H1 (cell line): ENCODE measurements at regions not wholly inside any gene's neighbourhood (a gene's known extent, or its start where the extent isn't known, plus 50 kb on each side); places are given as distances from the start of the nearest gene placed in this dataset.
A peak's percentile ranks its signal among the peaks of the same experiment; 100 is the strongest.

Source experiments
- CTCF ChIA-PET: fragments of 300-600 bp; sonication (Branson Sonifier 250); formaldehyde crosslinking; loops from one replicate; lab custom pipeline; 2021; ENCODE audit not compliant: partially characterized antibody; lab: Charles Lee
- POLR2A ChIA-PET: fragments of 300-600 bp; sonication (Branson Sonifier 250); formaldehyde crosslinking; loops from one replicate; lab custom pipeline; 2021; ENCODE audit warnings: inconsistent platforms; ENCODE audit not compliant: partially characterized antibody; lab: Charles Lee
- DNase-seq, 2 experiments: peaks; one replicate each; pipeline versions ENCODE4 v3.0.0 to v3.0.0-alpha.2; 2010 to 2022; ENCODE audit warnings: low spot score in 2 of 2, low read depth in 1 of 2, mixed read lengths in 1 of 2
- FAIRE-seq: peaks from 2 replicates; lab custom pipeline; 2011; peaks lifted over from hg19 to GRCh38; lab: Jason Lieb, UNC
- H2AFZ ChIP-seq: 2 replicates; pipeline ENCODE4 v1.8.1; 2012; ENCODE audit warnings: low read length, inconsistent platforms
- H2AK5ac ChIP-seq: 2 replicates; pipeline ENCODE4 v1.6.1; 2013; ENCODE audit warnings: low read depth, low read length
- H2BK120ac ChIP-seq: replicated peaks from 2 replicates; pipeline ENCODE3; 2013; ENCODE audit warnings: low read depth, low read length, inconsistent platforms
- H2BK12ac ChIP-seq: 2 replicates; pipeline ENCODE4 v1.6.1; 2013; ENCODE audit warnings: low read depth, low read length
- H2BK15ac ChIP-seq: 2 replicates; pipeline ENCODE4 v1.6.1; 2013; ENCODE audit warnings: low read length
- H2BK20ac ChIP-seq: 2 replicates; pipeline ENCODE4 v1.6.1; 2013; ENCODE audit warnings: low read length
- H2BK5ac ChIP-seq: 2 replicates; pipeline ENCODE4 v1.6.1; 2013; ENCODE audit warnings: low read depth, low read length
- H3K14ac ChIP-seq: 2 replicates; pipeline ENCODE4 v1.6.1; 2013; ENCODE audit warnings: inconsistent platforms; ENCODE audit not compliant: insufficient read length
- H3K18ac ChIP-seq: 2 replicates; pipeline ENCODE4 v1.6.1; 2013; ENCODE audit warnings: low read length; ENCODE audit errors: extremely low read depth
- H3K23ac ChIP-seq: 2 replicates; pipeline ENCODE4 v1.6.1; 2013; ENCODE audit warnings: inconsistent platforms; ENCODE audit not compliant: insufficient read length
- H3K23me2 ChIP-seq: 2 replicates; pipeline ENCODE4 v1.6.1; 2013; ENCODE audit warnings: low read depth, low read length
- H3K27ac ChIP-seq: 2 replicates; pipeline ENCODE4 v1.6.1; 2011; ENCODE audit warnings: low read depth, low read length, inconsistent platforms
- H3K27me3 ChIP-seq, 4 experiments: replicated peaks in 1 of 4; 1 replicate in 1 of 4; 2 replicates in 3 of 4; pipeline versions ENCODE4 v1.6.1 to v1.8.1; 2011 to 2013; ENCODE audit warnings: low read length in 3 of 4, mild to moderate bottlenecking in 3 of 4, inconsistent platforms in 2 of 4, mixed read lengths in 2 of 4, moderate library complexity in 1 of 4; ENCODE audit not compliant: control insufficient read depth in 3 of 4, insufficient read depth in 3 of 4; ENCODE audit errors: extremely low read depth in 1 of 4
- H3K36me3 ChIP-seq, 4 experiments: 2 replicates each; pipeline versions ENCODE4 v1.6.1 to v1.8.1; 2011 to 2013; ENCODE audit warnings: mild to moderate bottlenecking in 4 of 4, low read length in 3 of 4, moderate library complexity in 2 of 4, control low read depth in 1 of 4, inconsistent platforms in 1 of 4; ENCODE audit not compliant: insufficient read depth in 4 of 4, control insufficient read depth in 2 of 4
- H3K4ac ChIP-seq: replicated peaks from 2 replicates; pipeline ENCODE3; 2013; ENCODE audit warnings: low read length, low read depth, mixed read lengths, inconsistent platforms; ENCODE audit not compliant: insufficient read length
- H3K4me1 ChIP-seq, 4 experiments: replicated peaks in 1 of 4; 1 replicate in 1 of 4; 2 replicates in 3 of 4; pipeline versions ENCODE4 v1.6.1 to v1.8.1; 2011 to 2013; ENCODE audit warnings: low read length in 3 of 4, inconsistent platforms in 2 of 4, mixed read lengths in 1 of 4; ENCODE audit not compliant: insufficient read depth in 4 of 4, control insufficient read depth in 3 of 4
- H3K4me2 ChIP-seq, 2 experiments: 2 replicates each; pipeline versions ENCODE4 v1.6.1 to v1.8.1; 2011 to 2013; ENCODE audit warnings: low read depth in 2 of 2, low read length in 2 of 2, control low read depth in 1 of 2, inconsistent platforms in 1 of 2, mild to moderate bottlenecking in 1 of 2; ENCODE audit not compliant: insufficient read depth in 1 of 2
- H3K4me3 ChIP-seq, 4 experiments: fragments of 200-600, 300-600 bp in 1 of 4; sonication (generic), shearing (Covaris generic), sonication (Bioruptor Twin) in 1 of 4; 2 replicates each; pipeline versions ENCODE4 v1.5.1 to v1.8.1; 2011 to 2016; ENCODE audit warnings: low read length in 4 of 4, low read depth in 3 of 4, control low read depth in 2 of 4, inconsistent platforms in 2 of 4, mild to moderate bottlenecking in 2 of 4, mixed read lengths in 1 of 4, moderate library complexity in 1 of 4; ENCODE audit not compliant: insufficient read depth in 2 of 4; ENCODE audit errors: extremely low read depth in 1 of 4
- H3K56ac ChIP-seq: replicated peaks from 2 replicates; pipeline ENCODE3; 2013; ENCODE audit warnings: low read depth, mild to moderate bottlenecking, mixed read lengths, low read length, inconsistent platforms; ENCODE audit not compliant: insufficient read length
- H3K79me1 ChIP-seq: 2 replicates; pipeline ENCODE4 v1.6.1; 2013; ENCODE audit warnings: low read depth, low read length, control low read depth
- H3K79me2 ChIP-seq, 2 experiments: 2 replicates each; pipeline versions ENCODE4 v1.6.1 to v1.8.1; 2012 to 2013; ENCODE audit warnings: low read length in 2 of 2, mild to moderate bottlenecking in 2 of 2, inconsistent platforms in 1 of 2; ENCODE audit not compliant: insufficient read depth in 2 of 2, control insufficient read depth in 1 of 2
- H3K9ac ChIP-seq, 4 experiments: replicated peaks in 1 of 4; 1 replicate in 1 of 4; 2 replicates in 3 of 4; pipeline versions ENCODE4 v1.6.1 to v1.8.1; 2011 to 2013; ENCODE audit warnings: low read depth in 3 of 4, low read length in 3 of 4, control low read depth in 2 of 4, mild to moderate bottlenecking in 2 of 4, moderate library complexity in 2 of 4, inconsistent platforms in 1 of 4; ENCODE audit errors: extremely low read depth in 1 of 4
- H3K9me3 ChIP-seq, 2 experiments: 2 replicates each; pipeline versions ENCODE4 v1.6.1 to v1.8.1; 2012 to 2013; ENCODE audit warnings: mild to moderate bottlenecking in 2 of 2, moderate library complexity in 2 of 2, control low read depth in 1 of 2, inconsistent platforms in 1 of 2, low read depth in 1 of 2, low read length in 1 of 2, mixed read lengths in 1 of 2; ENCODE audit not compliant: insufficient read depth in 2 of 2
- H4K20me1 ChIP-seq, 2 experiments: replicated peaks in 1 of 2; 2 replicates each; pipeline versions ENCODE3 to v1.8.1; 2011 to 2013; ENCODE audit warnings: inconsistent platforms in 2 of 2, low read length in 2 of 2, mild to moderate bottlenecking in 1 of 2; ENCODE audit not compliant: insufficient read depth in 2 of 2, control insufficient read depth in 1 of 2
- H4K5ac ChIP-seq: 2 replicates; pipeline ENCODE4 v1.6.1; 2013; ENCODE audit warnings: low read length, low read depth, mixed read lengths, inconsistent platforms; ENCODE audit not compliant: insufficient read length
- H4K8ac ChIP-seq: 2 replicates; pipeline ENCODE4 v1.8.0; 2013; ENCODE audit warnings: mild to moderate bottlenecking, moderate library complexity, low read length, inconsistent platforms; ENCODE audit not compliant: insufficient read depth; ENCODE audit errors: extremely low read depth
- H4K91ac ChIP-seq: replicated peaks from 2 replicates; pipeline ENCODE3; 2013; ENCODE audit warnings: low read length, mixed read lengths, inconsistent platforms; ENCODE audit not compliant: insufficient read length
- BCL11A ChIP-seq, 2 experiments: IDR thresholded peaks; one replicate each; pipeline ENCODE4 v1.6.1; 2011; ENCODE audit warnings: low read depth in 2 of 2, low read length in 2 of 2, mild to moderate bottlenecking in 2 of 2
- BRCA1 ChIP-seq: IDR thresholded peaks from 2 replicates; pipeline ENCODE4 v1.6.1; 2012; ENCODE audit warnings: low read depth, low read length, improper control_type of control experiment
- CBX5 ChIP-seq: fragments of 300-800, 300-1000 bp; sonication (generic); IDR thresholded peaks from 2 replicates; pipeline ENCODE4 v1.7.1; 2016; ENCODE audit warnings: antibody characterized with exemption, low read length, low read depth
- E2F6 ChIP-seq: IDR thresholded peaks from 2 replicates; pipeline ENCODE4 v1.6.1; 2012; ENCODE audit warnings: inconsistent platforms
- JUND ChIP-seq: IDR thresholded peaks from 2 replicates; pipeline ENCODE4 v1.6.1; 2011; ENCODE audit warnings: mild to moderate bottlenecking, improper control_type of control experiment, low read length
- MAFK ChIP-seq: IDR thresholded peaks from 2 replicates; pipeline ENCODE4 v1.6.1; 2012; ENCODE audit warnings: low read depth, mild to moderate bottlenecking, improper control_type of control experiment, low read length
- POU5F1 ChIP-seq: IDR thresholded peaks from 2 replicates; pipeline ENCODE4 v1.6.1; 2011; ENCODE audit warnings: low read depth, mild to moderate bottlenecking, low read length, moderate library complexity
- RFX5 ChIP-seq: IDR thresholded peaks from 2 replicates; pipeline ENCODE4 v1.6.1; 2011; ENCODE audit warnings: low read depth, low read length, improper control_type of control experiment, borderline replicate concordance
- SIN3A ChIP-seq, 2 experiments: IDR thresholded peaks in 1 of 2; conservative IDR thresholded peaks in 1 of 2; 2 replicates each; pipeline ENCODE4 v1.6.1; 2011 to 2012; ENCODE audit warnings: low read length in 2 of 2, improper control_type of control experiment in 1 of 2, low read depth in 1 of 2, mild to moderate bottlenecking in 1 of 2
- SIX5 ChIP-seq: IDR thresholded peaks from 2 replicates; pipeline ENCODE4 v1.6.1; 2011; ENCODE audit warnings: mild to moderate bottlenecking, low read depth, low read length
- SUZ12 ChIP-seq: fragments of 200-600 bp; sonication (generic); IDR thresholded peaks from 2 replicates; pipeline ENCODE4 v1.6.1; 2012; ENCODE audit warnings: mild to moderate bottlenecking, inconsistent platforms, low read length, moderate library complexity, mixed read lengths
- TAF1 ChIP-seq: IDR thresholded peaks from 2 replicates; pipeline ENCODE4 v1.6.1; 2011; ENCODE audit warnings: mild to moderate bottlenecking, low read depth, low read length
- TCF12 ChIP-seq: IDR thresholded peaks from 2 replicates; pipeline ENCODE4 v1.6.1; 2011; ENCODE audit warnings: low read depth, mild to moderate bottlenecking, low read length
- TEAD4 ChIP-seq: IDR thresholded peaks from 2 replicates; pipeline ENCODE4 v1.6.1; 2012; ENCODE audit warnings: low read depth, low read length, inconsistent platforms, mixed read lengths
- WGBS, 2 experiments: shearing (Covaris generic) in 1 of 2; methylation state at CpG; one replicate each; pipeline versions ENCODE4 v1.1.6 to v1.1.7; 2013 to 2015; ENCODE audit warnings: low lambda C conversion rate in 2 of 2, mixed read lengths in 2 of 2, inconsistent platforms in 1 of 2, low coverage in 1 of 2, missing lambda C conversion rate in 1 of 2; ENCODE audit not compliant: insufficient replicate concordance in 2 of 2, insufficient coverage in 1 of 2, insufficient read length in 1 of 2; ENCODE audit errors: extremely low coverage in 1 of 2, missing lambda C conversion rate in 1 of 2; 5-methylcytosine and 5-hydroxymethylcytosine counted together

GRCh38 chr5:4245511-4245910 lies 649.9 kb downstream of the IRX1 start:
- Histone ChIP-seq H3K9ac (no peak overlapping the region), H3K18ac (no peak overlapping the region), H4K91ac (no peak overlapping the region), H2BK5ac (no peak overlapping the region), H4K20me1 (no peaks in the 10 kb centered on the region), H2BK20ac (no peak overlapping the region), H3K36me3 (no peaks in the 10 kb centered on the region), H3K79me2 (no peaks in the 10 kb centered on the region), H2AK5ac (no peak overlapping the region), H3K4me2 (no peak overlapping the region), H3K14ac (no peak overlapping the region), H3K4ac (no peak overlapping the region), H3K23me2 (no peaks in the 10 kb centered on the region; the same call in 1 of the 2 replicates), H3K23ac (no peak overlapping the region), H3K56ac (no peak overlapping the region), H2BK12ac (no peak overlapping the region), H3K79me1 (no peaks in the 10 kb centered on the region), H4K5ac (no peak overlapping the region), H3K27me3 (no peaks in the 10 kb centered on the region), H3K27ac (no peak overlapping the region), H4K8ac (no peak overlapping the region), H3K9me3 (no peaks in the 10 kb centered on the region), H3K4me1 (peaks cover 0 to 3% (median 1%) of the 10 kb centered on the region in 4 experiments; a peak in 2 of 7 replicates), H3K4me3 (no peak overlapping the region), H2BK15ac (no peak overlapping the region), H2BK120ac (no peak overlapping the region), H2AFZ (peak overlapping the region; percentile 19; the same call in 1 of the 2 replicates)
- no peak for DNase-seq
- no peak for TF ChIP-seq SIX5
- TF ChIP-seq SIN3A (conservative IDR thresholded peaks at IDR 0.05 in 1 of 2, IDR thresholded peaks at IDR 0.05 in 1 of 2; ENCODE audit: low read depth in 1 of 2, low read length in 2 of 2) = no peak
- no peak for TF ChIP-seq TEAD4
- TF ChIP-seq TAF1 = no peak
- TF ChIP-seq BCL11A (IDR thresholded peaks at IDR 0.05; ENCODE audit: low read depth in 2 of 2, low read length in 2 of 2) = no peak
- no peak for TF ChIP-seq TCF12
- no peak for TF ChIP-seq JUND
- TF ChIP-seq RFX5 = no peak
- no peak for TF ChIP-seq MAFK
- no peak for TF ChIP-seq BRCA1
- no peak for TF ChIP-seq SUZ12
- TF ChIP-seq POU5F1 = no peak
- no peak for TF ChIP-seq CBX5
- no peak for TF ChIP-seq E2F6
- CTCF ChIA-PET = interaction anchor here (0.9 kb wide), 1 partner anchor 126 kb away, joined by 3 read pairs; no protein-coding TSS in a partner anchor
- POLR2A ChIA-PET = no interaction called here
- no peak for FAIRE-seq
- 94% methylated on average over 10 of the region's 10 CpGs; no CpG with 5 or more reads in 1 of the 2 experiments for WGBS, 2 experiments
